Right renal cortex interstitium (tissue), 3 donors: ENCODE measurements at regions not wholly inside any gene's neighbourhood (a gene's known extent, or its start where the extent isn't known, plus 50 kb on each side); places are given as distances from the start of the nearest gene placed in this dataset.

Experiments
- DNase-seq, 3 donors: peaks; one replicate each; pipeline ENCODE4 v3.0.0-alpha.2; 2013; ENCODE audit warnings: low read depth in 3 of 3, low spot score in 2 of 3

DNA sequence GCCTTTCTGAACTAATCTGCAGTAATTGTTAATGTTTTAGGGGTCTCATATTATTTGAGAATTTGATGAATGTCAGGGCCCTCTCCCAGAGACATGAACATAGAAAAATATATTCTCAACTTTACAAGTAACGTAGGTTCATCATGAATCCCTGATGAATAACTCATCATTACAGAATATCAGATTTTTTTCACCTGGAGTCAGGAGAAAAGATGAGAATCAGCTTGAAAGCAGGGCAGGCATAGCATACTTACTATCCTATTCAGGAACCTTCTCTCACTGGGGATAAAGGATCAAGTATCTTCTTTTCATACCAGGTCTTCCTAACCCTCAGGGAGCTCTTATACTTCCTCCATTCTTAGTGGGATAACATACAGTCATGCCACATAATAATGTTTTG lies 552.6 kb upstream of the TBL1XR1 start:
- no peak for DNase-seq

DNA sequence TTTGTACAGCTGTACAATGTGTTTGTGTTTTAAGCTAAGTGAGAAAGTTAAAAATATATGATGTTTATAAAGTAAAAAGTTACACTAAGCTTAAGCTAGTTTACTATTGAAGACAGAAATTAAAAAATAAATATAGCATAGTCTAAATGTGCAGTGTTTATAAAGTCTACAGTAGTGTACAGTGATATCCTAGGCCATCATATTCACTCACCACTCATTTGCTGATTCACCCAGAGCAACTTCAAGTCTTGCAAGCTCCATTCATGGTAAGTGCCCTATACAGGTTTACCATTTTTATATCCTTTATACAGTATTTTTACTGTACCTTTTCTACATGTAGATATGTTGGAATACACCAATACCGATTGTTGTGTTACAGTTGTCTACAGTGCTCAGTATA lies 553.2 kb upstream of the TBL1XR1 start:
- no peak for DNase-seq

DNA sequence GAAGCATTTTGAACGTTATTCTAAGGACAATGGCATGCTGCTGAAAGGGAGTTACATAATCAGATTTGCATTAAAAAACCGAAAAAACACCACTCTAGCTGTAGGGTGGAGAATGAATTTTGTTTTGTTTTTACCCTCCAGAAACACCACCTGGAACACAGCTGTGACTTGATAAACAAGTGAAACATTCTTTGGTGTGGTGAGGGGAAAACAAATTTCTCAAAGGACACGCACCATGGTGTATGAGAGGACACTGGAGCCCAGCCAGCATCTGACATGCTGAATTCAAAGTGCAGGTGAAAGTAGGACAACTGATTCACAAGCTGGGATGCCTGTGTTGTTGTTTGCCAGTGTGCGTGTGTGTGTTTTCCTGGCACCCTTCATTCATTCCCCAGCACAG lies 554.5 kb upstream of the TBL1XR1 start:
- no peak for DNase-seq

DNA sequence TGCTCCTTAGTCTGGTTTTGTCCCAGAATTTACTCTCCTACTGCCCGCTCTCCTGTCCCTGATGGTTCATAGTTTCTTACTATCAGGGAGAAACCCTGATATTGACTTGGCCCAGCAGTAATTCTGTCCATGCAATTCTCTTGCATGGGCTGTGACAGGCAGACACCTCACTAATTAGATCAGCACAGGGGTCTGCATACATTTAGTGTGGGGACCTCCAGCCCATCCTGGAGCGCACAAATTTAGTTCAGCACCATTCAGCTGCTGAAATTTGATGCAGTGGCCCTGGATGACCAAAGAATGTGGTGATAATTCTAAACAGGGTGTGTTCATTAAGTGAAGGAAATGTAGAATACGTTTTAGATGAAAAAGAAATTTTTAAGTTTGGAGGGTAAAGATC lies 555.5 kb upstream of the TBL1XR1 start:
- DNase-seq, result no peak

DNA sequence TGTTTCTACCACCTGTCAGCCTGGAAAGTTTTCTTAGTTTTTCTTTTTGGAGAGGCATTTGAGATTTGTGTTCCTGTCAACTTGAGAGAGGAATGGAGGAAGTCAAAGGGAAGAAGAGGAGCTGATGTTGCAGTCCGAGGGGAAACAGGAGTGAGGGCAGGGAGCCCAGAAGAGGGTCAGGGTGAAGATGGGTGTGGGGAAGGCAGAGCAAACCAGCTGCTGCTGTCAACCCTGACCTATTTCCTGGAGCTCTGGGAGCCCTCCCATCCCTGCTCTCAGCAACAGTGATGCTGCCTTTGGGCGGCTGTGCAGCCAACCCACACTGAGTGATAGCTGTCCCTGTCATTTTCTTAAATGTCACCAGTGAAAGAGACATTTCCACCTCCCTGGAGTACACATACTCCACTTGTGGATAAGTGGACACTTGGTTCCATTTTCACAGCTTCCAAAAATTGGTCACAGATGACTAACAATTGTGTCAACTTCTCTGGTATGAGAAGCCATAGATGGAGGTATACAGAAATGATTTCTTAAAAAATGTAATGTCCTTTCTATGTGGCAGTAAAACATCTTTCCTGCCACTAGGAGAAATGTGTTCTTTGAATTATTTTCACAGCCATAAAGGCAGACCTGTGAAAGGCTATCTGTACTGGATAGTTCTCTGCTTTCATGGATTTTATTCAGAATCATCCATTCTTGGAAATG lies 556.3 kb upstream of the TBL1XR1 start:
- DNase-seq, result no peak

DNA sequence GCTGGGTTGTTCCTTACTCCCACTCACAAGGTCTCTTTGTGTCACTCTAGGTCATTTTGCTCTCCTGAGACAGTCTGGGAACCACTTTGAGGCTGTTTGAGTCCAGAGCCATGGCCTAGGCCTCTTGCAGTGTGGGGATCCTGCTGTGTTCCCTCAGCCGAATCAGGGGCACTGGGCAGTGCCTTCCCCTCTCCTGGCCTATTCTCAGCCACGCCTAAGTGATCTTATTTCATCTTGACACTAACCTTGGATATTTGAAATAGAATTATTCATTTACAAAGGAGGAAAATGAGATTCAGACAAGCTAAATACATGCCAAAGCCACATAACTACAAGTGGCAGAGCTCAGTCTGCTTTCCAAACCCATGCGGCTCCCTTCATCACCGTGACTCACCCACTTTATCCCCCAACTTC lies 557.2 kb upstream of the TBL1XR1 start:
- no peak for DNase-seq

DNA sequence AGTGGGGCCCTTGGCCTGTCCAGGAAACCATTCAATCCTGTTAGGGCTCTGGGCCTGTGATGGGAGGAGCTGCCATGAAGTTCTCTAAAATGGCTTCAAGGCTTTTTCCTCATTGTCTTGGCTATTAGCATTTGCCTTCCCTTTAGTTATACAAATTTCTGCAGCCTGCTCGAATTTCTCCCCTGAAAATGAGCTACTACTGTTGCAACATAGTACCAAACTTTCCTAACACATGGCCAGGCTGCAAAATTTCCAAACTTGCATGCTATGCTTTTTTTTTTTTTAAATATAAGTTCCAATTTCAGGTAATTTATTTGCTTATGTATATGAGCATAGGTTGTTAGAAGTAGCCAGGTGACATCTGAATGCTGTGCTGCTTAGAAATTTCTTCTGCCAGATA lies 560.8 kb upstream of the TBL1XR1 start:
- DNase-seq, result no peak

DNA sequence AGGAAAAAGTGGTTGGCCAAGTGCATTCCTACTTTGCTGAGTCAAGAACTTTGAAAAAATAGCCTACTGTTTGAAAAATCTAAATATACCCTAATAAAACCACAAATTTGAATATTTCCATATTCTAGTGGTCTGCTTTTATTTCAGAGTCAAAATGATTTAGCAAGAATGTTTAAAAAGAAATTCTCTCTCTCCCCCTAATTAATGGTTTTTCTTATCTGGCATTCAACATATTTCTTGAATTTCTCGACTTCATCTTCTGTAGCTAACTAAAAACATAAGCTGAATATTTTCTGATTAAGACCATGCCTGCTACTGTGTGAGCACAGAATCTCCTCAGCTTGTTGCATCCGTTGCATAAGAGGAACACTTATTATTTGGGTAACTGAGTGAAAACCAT lies 563.5 kb upstream of the TBL1XR1 start:
- no peak for DNase-seq

DNA sequence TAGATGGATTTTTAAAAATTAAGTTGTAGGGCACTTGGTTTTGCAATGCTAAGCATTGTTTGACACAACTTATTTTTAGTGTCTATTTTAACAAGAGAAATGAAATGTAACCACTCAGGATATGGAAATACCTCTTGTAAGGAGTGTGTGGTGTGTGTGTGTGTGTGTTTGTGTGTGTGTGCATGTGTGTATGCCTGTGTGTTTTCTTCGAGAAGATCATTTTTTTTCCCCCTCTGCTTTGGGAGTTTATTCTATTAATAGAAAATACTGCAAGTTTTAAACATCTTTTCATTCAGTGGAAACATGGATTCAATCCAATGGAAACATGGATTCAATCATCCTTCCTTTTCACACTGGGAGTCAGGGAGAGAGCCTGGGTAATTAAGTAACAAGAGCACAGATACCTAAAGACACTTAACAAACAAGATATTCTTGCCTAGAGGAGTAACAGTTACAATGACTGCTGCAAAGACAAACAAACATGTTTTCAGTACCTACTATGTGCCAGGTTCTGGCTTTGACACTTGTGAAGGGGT lies 567.2 kb upstream of the TBL1XR1 start:
- DNase-seq, result no peak

DNA sequence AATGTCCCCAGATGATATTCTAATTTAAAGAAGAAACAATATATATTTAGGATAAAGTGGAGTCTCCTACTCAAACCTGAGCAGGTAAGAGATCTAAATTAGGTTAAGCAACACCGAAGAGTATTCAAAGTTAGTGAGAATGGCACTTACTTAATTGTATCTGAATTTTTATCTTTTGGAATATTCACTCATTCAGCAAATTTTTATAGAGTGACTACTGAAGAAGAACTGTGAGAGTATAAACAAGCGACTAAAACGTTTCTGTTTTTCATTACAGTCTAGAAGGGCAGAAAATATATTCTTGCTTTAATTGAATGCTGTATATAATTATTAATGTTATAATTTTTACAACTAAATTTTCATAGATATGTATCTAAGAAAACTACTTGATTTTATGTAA lies 567.7 kb upstream of the TBL1XR1 start:
- DNase-seq, result no peak

DNA sequence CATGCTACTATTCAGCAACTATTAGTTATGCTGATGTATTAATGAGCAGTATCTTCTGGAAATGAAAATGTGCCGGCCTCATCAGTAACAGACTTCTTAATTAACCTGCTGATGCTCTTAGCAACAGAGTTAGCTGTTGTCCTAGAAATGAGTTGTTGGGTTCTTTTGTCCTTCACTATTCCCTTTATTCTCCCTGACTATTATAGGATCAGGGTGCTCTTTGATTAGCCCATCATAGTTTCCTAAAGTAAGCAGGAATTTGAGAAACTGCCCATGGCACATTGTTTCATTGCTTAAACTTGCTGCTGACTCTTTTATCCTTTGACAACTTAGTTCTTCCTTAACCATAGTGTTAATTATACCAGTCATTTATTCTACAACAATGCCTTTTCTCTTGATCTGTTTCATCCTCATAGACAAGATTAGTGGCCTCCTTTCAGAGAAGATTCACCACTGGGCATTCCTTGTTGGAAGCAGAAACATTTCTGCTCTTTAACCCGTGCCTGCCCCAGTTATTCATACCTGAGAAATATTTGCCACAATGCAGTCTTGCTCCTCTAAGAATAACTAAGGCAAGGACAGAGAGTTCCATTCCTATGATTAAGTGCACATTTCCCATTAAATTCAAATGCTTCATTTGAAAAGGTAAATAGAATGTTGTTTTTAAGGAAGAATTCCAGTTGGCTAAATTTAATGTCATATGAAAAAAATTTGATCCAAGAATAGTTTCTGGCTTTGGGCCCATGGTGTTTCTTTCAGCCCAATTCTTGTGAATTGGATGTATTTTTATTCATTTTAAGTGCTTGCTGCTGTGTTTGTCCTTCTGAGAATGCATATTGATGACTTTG lies 573.3 kb upstream of the TBL1XR1 start:
- DNase-seq, result no peak

DNA sequence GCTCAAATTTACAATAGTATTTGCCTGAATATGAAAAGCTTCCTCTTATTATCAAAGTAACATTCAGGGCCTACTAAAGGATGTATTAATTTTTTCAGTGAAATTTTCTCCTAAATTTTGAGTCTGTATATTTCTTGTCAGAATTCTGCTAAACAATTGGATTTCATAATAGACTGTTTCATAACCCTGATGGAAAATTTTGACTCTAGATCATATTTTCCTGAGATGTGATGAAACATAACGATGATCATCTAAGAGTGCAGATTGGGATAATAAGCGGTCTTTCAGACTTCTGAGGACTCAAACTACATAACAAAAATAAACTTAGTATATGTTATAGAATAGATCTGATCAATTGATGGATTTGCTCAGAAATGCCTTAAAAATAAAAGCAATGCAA lies 574.5 kb upstream of the TBL1XR1 start:
- no peak for DNase-seq

DNA sequence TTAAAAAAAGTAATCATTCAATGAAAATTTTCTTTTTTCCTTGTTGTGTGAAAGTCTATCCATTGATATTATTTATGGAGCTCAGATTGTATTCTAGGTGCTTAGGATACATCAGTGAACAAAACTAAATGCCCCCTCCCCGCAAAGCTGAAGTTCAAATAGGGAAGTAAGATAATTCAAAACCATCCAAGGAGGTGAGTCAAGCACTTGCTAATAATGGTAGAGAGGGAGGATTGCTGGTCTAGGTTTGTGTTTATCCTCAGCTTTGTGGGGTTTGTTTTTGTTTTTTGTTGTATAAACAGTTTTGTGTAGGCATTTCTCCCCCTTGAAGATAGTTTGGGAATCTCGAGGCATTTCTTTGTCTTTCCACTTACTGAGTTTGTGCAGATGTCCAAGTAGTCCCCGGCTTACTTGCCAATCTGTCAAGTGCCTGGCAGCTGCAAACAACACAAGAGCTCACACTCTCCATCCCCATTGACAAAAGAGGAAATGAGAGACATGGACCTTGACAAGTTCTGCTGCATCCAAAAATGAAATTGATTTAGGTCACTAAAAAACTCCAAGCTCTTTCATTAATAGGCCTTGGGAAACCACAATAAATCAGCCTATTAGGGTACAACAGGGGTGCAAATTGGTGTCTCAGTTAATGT lies 575.8 kb upstream of the TBL1XR1 start:
- DNase-seq, result no peak

DNA sequence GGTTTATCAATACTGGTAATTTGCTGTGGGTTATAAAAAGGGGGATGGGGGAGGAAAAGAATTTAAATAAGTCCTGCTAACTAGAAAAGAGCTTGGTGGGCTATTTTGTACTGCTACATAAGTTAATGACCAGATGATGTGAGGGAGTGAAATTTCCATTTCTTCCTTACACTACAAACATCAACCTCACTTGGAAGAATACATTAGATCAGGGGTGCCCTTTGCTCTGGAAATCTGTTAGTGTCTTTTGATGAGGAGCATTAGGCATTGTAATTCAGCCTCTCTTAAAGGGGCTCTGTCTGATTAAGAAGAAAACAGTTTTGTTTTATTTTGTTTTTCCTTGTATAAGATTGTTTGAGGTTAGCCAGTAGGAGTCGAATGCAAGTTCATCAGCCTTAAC lies 576.4 kb upstream of the TBL1XR1 start:
- DNase-seq, result no peak

DNA sequence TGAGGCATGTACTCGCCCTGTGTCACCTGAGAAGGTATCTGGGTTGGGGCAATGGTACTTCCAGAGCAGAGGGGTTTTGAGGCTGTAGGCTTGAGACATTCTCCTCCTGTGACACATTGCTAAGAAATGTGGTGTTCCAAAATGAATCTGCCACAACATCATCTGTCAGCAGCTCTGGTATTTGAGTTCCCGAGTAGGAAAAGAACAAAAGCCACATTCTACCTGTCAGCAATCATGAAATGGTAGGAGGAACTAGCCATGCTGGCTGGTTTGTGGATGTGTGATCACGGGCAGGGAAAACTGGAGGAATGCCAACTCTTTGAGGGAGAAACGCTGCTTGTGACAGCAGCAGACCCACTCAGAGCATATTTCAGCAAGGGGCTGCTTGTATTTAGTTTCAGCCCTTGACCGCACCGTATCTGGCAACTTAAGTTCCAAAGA lies 579.4 kb upstream of the TBL1XR1 start:
- DNase-seq, result peak in 1 of 3 donors; percentile 48

DNA sequence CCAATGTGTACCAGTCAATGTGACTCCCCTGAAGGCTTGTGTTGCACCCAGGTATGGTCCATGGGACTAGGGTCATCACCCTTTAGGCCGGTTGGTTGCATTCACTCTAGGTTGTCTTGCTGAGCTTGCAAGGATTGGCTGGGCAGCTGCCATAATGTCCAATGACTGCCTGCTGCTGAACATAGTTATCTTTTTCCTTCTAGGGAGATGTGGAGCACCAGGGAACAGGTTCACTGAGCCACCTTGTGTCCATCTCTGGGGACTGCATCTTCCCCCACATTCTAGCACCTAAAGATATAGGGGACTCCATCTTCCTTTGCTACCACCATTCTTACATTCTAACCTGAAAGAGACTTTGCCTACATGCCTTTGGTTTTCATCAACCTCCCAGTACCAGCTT lies 580.4 kb upstream of the TBL1XR1 start:
- DNase-seq, result no peak

DNA sequence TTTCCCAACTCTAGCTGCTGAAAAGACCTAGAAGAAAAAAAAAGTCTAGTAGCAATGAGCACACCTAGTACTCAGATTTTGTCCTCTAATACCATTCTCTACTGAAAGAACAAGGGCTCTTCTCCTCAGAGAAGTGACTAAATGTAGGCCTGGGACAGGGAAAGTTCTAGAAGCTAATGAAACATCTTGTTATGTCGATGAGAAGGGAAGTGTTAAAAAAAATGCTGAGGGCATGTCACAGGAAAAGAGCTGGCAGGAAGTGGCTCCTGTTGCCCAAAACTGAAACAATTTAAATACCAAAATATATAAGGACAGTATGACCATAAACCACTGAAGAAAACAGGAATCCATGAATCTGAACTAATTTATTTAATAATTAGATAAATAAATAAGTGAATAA lies 581.4 kb upstream of the TBL1XR1 start:
- DNase-seq, result no peak

DNA sequence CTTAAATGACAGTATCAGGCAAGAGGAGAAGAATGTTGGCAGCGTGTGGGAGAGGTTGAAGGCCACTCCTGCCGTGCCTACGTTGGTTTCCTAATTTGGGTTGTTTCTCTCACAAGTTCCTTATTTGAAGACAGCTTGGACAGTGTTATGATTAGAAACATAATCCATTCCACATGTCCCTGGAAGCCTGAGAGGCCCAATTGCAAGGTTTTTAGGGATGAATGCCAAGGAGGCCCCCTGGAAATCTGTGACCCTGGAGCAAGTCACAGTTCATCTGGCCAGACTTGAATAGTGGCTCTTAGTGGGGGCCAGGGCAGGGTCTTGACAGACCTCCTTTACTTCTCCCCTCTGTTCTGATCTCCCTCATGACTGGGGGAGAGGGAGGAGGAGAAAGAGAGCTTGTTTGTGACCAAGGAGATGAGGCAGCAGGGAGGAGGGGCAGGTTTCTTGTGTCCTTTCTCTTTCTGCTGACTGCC lies 584.4 kb upstream of the TBL1XR1 start:
- no peak for DNase-seq

DNA sequence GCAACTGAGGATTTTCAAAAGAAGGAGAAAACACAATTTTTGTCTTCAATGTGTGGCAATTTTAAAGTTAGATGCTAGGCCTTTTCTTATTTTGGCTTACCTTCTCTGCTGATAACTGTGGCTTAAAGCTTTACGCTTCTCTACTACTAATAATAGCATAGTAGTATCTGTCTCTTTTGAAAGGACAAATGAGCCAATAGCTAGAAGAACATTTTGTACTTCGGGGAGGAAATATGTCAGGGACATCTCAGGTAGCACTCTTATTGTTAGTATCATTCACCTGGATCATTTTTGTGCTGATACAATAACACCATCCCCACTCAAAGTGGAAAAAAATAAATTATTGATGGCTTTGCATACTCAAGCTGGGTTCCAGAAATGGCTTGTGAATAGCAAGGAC lies 586.1 kb upstream of the TBL1XR1 start:
- DNase-seq, result no peak

DNA sequence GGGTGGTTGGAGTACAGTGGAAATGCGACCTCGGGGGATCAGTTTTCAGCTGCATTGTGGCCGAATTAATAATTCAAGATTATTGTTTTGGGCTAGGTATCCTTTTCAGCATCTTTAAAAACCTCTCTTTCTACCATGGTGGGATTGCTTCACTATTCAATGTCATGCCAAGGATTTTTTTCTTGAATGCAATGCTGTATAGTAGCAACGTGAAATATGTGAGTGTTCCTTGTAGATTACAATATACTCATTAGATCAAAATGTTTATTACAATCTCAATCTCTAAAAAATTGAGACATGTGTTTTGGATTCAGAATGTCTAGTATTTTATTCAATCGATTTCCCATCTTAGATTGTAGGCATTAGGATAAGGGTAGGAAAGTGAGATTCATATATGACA lies 586.5 kb upstream of the TBL1XR1 start:
- DNase-seq, result no peak

DNA sequence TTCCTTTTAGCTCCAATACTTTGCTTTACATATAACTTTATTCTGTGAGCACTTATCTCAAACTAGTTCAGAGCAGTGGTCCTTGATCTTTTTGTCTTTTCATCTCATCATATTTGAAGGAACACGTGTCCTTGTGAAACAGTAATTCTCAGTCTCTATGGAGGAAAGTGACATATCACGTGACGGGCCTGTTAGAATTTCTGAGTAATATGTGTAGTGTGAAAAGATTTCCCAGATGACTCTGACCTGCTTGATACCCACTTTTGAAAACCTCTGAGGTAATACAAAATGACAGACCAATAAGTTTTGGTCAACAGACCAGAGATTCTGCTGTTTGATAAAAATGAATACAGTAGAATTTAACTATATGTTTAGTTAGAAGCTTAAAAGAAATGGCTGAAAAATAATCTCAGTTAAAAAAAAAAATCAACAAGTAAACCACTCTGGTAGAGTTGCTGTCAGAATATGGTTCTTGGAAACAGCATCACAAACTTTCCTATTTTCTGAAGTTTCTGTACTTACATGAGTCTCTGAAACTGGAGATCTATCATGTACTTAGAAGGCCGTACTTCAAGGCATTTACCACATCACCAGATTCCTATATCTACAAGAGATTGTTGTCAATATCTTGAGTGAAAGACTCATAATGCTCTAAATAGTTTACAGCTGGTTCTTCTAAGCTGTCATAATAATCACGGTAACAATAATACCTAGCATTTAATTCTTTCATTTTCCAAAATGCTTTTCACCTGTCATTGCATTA lies 590.2 kb upstream of the TBL1XR1 start:
- no peak for DNase-seq
